Hypothalamus (tissue), 51 donors: ENCODE measurements at regions not wholly inside any gene's neighbourhood (a gene's known extent, or its start where the extent isn't known, plus 50 kb on each side); places are given as distances from the start of the nearest gene placed in this dataset.

Source experiments
- DNase-seq, 51 donors: peaks; one replicate each; lab custom pipeline; 2025; lab: John Stamatoyannopoulos, UW

DNA sequence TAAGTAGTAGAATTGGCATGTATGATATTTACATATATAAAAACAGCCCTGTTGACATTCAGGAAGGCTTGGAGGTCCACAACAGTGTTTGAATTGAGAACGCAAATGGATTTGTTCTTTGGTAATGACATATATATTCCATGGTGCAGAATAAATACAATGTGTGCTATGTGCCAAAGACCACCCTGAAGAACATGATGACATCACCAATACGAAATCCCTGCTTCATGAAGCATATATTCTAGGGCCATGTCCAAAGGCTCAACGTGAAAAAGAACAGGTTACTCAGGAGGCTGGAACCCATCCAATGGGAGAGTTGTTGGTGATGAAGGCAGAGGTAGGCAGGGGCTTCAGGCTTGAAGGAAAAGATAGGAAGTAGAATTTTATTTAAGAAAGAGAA is 423.9 kb upstream of the MAF start:
- DNase-seq, result no peak

DNA sequence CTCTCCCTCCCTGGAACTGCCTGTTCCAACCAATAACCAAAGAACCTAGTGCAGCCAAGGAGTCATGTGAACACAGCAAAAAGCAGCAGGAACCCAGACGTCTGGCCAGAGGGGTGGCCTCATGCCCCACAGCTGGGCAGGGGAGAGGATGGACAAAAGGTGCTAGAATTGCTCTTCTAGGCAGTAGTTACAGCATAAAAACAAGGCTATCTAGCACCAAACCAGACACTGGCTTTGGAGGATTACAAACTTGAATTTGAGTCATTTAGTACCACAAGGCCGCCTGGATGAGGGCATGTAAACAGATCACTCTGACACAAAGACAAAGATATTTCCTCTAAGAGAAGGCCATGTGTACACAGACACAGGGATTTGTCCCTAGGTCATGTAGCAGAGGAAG is 423.3 kb upstream of the MAF start:
- no peak for DNase-seq

DNA sequence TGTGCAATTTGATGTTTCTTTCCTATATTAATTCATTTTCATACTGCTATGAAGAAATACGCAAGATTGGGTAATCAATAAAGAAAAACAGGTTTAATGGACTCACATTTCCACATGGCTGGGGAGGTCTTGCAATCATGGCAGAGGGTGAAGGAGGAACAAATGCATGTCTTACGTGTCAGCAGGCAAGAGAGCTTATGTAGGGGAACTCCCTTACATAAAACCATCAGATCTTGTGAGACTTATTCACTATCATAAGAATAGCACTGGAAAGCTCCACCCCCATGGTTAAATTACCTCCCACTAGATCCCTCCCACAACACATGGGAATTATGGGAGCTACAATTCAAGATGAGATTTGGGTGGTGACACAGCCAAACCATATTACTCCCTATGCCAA is 418.9 kb upstream of the MAF start:
- no peak for DNase-seq

DNA sequence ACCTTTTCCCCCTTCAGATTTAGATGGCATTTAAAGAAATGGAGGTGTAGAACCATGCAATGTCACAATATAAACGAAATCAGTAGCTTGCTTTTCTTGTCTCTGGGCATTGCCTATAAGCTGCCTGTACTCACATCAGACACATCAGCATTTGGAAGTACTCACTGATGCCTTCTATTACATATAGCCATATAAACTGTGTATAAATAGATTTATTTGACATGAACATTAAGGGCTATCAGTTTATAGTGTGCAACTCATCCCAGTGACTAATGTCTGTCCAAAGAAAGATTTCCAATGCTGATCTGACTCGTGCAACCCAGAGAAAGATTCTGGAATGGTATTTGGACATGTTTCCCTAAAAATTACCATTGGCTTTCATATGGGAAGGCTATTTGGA is 417.9 kb upstream of the MAF start:
- DNase-seq, result no peak

DNA sequence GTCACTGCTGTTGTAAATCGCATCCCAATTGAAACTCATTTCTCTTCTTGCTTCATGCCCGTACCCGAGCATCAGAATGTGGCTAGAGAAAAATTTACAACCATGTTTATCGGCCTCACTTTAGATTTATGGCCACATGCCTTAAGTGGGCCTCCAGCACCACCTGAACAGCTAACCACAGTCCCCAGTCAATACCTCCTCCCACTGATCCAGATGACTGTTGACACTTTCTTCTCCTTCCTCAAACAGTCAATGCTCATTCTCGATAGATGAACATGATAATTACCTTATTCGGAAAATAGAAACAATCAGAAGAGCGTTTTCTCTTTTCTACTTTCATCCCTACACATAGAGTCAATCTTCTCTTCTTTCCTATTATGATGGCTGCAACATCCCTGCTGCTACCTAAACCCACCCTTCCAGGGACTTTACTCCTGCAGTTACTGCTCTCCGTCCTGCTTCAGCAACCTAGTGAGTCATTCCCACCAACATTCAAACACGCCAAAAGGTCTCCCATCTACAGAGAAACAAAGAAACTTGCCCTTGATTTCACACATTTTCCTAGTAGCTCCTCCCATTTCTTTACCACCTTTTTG is 416.3 kb upstream of the MAF start:
- DNase-seq, result no peak

DNA sequence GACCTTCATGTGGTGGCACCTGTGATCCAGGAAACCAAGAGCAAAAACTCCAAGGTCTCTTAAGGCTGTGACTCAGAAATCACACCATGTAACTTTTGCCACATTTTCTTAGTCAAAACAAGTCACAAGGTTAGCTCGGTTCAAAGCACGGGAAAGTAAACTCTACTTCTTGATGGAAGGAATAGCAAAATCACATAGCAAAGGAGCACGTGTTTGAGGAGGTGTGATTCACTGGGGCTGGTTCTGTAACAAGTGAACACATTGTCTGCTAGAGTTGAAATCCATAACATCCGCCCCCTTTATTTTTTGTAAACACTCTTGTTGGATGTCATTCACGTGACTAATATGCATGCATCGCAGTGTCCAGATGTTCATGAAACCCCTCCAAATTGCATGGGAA is 415.0 kb upstream of the MAF start:
- no peak for DNase-seq

DNA sequence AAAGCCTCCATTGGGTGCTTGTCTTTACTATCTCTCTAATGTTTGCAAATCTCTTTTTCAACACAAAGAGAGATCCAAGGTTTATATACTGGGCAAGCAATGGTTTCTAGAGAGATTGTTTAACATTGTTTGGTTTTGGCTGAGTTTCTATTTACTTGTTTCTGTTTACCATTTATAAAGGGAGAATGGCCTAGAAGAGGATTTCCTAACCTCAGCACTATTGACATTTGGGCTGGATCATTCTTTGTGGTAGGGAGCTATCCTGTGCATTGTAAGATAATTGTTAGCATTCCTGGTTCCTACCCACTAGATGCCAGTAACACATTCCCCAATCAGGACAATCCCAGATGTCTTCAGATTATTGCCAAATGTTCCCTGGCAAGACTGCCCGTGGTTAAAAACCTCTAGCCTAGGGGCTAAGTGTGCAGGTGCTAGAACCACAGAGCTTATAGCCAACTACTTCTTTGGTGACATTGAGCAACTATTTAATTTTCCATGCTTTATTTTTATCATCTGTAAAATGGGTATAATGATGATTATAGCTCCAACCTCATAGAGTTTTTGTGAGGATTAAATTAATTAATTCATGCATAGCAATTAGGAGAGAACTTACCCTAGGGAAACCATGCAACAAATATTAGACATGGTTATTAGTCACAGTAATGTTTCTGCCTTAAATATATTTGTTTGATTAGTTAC is 413.9 kb upstream of the MAF start:
- DNase-seq, result no peak

DNA sequence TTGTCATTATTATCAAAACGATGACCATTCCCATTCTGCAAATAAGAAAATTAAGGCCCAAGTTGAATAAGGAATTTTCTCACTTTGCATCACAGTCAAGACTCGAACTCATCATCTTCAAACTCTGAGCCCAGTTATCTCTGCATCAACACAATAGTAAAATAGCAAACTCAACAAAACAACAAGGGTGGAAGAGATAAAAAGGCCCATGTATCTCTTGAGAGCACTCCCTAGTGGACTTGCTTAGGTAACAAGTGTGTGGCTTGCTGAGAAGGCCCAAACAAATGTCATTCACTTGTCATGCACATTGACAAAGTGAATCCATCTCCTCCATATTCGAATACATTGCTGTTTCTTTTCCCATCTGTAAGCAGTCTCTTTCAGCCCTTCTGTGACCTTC is 412.0 kb upstream of the MAF start:
- no peak for DNase-seq

DNA sequence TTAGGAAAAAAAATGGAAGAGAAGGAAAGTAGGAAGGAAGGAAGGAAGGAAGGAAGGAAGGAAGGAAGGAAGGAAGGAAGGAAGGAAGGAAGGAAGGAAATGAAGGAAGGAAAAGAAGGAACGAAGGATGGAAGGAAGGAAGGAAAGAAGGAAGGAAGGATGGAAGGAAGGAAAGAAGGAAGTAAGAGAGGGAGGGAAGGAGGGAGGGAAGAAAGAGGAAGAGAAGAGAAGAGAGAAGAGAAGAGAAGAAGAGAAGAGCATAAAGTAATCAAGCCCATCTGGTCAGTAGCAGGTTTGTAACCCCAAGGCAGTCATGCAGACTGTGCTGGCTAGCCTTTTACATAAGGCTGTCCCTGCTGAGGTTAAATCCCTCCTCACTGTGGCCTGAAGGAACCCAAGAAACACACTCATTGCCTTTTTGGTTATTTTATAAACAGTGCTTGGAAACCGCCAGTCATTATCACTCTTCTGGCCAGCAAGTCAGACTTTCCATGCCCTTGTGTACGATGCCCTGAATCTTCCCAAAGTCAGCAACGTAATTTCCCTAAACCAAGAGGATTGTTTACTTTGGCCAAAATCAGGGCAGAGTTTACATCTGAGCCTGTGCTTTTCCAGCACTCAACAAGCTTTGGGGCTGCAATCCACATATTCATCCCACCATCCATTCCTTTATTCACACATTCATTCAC is 409.6 kb upstream of the MAF start:
- no peak for DNase-seq

DNA sequence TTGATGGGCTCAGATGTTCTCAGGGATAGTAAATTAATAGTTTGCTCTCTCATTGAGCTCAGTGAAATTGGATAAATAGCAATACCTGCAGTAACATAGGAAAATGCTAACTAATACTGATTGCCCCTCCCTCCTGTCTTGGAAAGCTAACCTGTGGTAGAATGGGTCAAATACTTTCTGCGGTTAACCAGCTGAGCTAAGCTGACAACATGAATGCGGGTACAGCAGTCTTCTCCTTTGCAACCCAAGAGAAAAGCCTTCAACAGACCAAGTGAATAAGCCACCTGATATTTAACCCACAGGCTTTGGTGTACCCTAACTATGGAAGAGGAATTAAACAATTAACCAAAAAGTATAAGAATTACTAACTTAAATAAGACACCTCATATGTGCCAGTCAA is 408.3 kb upstream of the MAF start:
- no peak for DNase-seq

DNA sequence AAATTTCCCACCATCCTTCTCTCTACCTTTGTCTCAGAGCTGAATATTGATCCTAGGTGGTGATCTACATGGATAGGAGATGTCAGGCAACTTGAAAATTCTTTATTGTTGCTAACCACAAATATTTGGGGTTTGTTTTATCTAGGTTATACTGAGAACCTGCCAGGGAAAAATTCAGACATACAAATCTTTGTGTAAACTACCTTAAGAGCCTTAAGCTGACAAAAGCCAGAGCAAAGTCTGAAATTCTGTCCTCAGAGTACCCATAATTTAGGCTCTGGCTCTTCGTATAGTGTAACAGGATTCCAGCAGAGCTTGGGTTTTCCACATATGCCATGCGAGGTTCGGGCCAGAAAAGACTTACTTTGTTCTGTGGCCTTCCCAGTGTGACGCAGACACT is 406.7 kb upstream of the MAF start:
- DNase-seq, result no peak

DNA sequence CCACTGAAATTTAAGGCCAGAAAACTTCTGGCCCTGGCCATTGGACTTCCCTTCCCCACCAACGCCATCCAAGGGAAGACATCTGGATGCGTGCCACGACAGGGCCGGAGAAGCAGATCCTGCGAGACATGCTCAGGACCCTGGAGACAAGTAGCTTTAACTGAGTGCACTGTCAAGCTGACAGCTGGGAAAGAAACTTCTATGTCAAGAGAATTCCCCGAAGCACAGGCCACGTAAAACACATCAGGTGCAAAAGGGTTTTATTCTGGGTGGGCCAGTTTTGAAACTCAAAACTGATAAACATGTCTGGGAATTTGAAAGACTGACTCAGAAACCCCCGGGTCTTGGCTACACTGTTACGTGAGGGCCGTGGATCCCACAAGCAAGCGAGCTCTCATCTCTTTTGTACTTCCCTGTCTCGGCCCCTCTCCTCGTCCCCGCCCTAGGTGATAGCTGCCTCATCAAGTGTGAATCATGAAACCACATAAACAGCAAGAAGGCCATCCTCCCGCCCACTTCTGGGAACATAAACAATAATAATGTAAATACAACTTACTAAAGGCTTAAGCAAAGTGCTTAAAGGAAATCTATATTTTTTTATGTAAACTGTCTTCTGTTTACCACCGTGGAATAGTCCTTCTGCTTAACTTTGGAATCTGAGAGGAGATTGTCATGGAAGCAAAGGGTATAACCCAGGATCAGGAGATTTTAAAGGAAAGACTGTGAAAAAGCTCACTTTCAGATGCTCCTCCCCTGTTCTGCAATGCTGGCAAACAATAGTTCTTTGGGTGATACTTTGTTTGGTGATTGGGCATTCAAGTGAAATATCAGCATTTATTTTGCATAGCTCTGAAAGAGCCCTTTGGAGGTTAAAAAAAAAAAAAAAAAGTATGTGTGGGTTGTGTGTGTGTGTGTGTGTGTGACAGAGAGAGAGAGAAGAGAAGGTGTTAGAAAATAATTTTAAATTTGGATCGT is 406.0 kb upstream of the MAF start:
- DNase-seq, result no peak

DNA sequence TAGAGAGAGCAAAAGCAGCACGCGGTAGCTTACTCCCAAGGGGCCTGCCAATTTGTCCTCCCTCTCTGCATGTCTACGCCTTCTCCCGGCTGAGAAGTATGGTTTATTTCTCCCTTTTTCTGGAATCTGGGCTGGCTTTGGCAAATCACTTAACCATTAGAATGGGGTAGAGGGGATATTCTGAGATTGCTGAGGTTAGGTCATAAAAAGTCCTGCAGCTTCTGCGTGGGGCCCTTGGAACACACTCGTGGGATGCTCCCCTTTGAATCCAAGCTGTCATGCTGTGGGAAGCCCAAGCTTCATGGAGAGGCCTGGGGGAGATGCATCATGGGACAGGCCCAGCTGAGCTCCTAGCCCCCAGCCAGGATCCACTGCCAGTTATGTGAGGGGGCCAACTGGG is 403.6 kb upstream of the MAF start:
- no peak for DNase-seq

DNA sequence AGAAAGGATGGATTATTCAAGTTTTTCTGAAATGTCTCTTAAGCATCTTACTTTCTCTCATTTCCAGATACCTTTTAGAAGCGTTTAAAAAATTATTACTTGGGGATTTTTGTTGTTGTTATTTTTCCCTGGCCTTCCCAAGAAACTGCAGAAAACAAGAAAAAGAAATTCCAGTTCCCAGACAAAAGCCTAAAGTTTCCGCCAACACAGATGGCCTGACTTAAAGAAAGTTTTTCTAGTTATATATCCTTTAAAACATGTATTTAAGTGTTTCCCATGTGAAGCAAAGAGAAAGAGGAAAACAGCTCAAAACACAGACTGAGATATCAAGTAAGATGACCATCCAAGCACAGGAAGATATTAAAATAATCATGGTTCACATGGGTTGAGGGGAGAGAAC is 401.7 kb upstream of the MAF start:
- DNase-seq, result no peak

DNA sequence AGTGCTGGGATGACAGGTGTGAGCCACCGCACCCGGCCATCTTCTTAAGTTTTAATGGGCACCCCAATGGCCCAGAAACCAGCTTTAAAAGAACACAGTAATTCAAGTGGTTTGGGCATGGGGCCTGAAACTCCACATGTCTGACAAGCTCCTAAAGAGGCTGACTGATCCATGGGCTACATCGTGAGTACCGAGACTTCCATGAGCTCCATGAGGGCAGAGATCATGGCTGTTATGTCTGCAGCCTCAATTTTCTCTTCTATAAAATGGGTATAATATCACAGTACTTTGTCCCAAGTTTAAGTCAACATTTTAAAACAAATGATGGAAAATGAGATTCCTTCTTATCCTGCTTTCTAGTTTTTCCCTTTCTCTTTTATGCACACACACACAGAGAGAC is 397.6 kb upstream of the MAF start:
- DNase-seq, result no peak

DNA sequence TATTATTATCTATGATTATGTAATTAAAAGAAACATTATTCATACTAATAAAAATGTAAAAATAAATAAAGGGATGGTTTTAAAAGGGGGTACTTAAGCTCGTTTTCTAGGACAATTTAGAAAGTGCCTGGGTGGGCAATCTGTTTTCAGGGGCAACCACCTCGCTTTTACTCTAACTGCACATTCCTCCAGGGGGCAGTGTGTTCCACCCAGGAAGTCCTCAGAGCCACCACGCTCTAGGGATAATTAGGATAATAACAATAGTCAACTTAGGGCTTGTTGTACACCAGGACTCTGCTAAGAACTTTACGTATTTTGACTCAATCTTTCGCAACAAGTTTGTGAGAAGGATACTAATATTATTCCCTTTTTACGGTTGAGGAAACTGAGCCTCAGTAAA is 396.7 kb upstream of the MAF start:
- no peak for DNase-seq

DNA sequence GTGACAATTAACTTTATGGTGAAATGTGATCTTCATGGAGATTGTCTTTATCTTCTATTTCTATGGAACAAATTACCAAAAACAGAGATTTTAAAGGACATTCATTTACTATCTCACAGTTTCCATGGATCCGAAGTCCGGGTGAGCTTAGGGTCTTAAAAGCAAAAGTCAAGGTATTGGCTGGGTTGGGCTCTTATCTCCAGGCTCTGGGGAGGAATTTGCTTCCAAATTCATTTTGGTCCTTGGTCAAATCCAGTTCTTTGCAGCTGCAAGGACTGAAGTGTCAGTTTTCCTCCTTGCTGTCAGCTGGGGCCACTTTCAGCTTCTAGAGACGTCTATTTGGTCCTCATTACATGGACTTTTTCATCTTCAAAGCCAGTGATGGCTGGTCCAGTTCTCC is 395.8 kb upstream of the MAF start:
- no peak for DNase-seq

DNA sequence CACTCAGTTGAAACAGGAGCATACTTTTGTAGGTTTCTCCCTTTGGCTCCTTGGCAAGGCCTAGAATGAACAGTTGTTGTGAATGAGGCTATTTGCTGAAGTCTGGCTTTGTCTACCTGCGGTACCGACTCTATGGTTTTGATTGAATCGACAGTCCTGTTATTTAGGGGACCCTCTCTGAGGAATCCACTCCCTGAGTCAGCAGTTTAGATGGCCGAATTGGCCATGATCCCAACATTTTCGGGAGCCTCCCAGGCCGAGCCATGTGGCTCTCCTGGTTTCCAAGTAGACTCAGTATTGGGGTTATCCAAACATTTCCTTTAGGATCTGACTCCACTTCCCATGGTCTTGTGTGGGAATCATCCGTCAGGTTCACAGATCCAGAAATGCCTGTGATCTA is 394.8 kb upstream of the MAF start:
- no peak for DNase-seq

DNA sequence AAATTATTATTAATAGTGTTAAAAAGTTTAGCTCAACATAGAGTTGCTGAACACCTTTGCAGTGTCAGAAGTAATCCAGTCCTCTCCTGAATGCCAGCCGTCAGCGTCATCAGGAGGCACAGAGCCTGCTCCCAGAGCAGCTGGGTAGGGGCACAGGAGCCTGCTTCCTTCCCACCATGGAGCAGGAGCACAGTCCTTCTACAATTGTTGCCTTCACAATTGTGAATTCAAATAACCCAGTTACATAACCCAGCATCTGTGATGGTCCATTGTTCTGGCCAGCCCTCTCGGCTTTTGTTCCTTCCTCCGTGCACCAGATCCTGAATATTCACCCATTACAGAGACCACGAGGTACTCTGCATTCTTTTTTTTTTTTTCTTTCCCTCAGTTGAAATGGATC is 393.9 kb upstream of the MAF start:
- DNase-seq, result peak in 36 of 51 donors; percentile 2 to 78 (median 36)

DNA sequence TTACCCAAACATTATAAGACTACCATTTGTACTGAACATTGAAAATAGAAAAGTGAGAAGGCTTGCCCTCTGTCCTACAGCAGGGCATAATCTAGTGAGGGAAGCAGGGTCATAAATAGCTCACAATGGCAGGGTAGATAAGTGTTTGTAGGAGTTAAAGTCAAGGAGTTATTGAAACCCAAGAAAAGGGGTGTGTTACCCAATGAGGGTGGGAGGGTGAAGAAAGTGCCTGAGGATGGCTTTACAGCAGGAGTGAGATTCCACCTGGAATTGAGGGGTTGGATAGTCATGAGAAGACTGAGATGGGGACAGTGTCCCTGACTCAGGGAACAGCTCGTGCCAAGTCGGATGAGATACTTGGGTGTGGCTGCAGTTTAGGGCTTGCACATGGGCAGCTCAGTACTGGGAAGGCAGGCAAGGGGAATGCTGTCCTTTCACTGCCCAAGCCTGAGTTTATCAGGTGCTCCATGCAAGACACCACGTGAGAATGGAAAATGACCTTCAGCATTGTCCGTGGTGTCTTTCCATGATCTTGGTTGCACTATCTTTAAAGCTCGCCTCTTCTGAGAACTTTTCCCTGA is 393.2 kb upstream of the MAF start:
- DNase-seq, result no peak

DNA sequence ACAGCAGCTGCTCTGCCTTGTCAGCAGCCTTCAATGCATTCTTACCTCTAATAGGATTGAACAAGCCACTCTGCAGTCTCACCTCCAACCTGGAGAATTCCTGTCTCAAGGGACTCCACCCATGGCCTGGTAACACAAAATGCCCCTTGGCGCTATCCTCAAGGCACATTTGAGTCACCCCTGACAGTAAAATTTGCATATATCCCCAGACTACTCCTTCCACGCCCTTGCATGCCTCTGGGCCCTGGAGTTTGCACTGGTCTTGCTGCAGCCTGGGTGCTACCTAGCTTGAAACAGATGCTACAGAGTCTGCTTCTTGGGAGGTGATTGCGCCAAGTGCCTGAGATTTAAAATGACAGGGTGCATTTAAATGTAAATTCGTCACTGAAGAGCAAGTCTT is 391.4 kb upstream of the MAF start:
- no peak for DNase-seq
